ENCODE measurements at regions not wholly inside any gene's neighbourhood (a gene's known extent, or its start where the extent isn't known, plus 50 kb on each side); places are given as distances from the start of the nearest gene placed in this dataset.
"Not testable (repeated sequence)": the region's sequence is repeated elsewhere in the genome, so short reads cannot be mapped to it uniquely, and the experiment has no call there.

- DNase-seq (ENCODE audit: low read depth in 2 of 2), result no peak
Observed at GRCh38 chr1:47491341-47491753, 53.5 kb downstream of the FOXD2 start.

GRCh38 chr1:47495176-47495713 lies 57.4 kb downstream of the FOXD2 start:
- no peak for DNase-seq (ENCODE audit: low read depth in 2 of 2)

GRCh38 chr1:47498551-47498950 lies 60.7 kb downstream of the FOXD2 start:
- no peak for DNase-seq (ENCODE audit: low read depth in 2 of 2)

GRCh38 chr1:47501069-47501468 lies 63.2 kb downstream of the FOXD2 start:
- DNase-seq (ENCODE audit: low read depth in 2 of 2), result no peak

GRCh38 chr1:47502746-47503370 lies 65.0 kb downstream of the FOXD2 start:
- no peak for DNase-seq (ENCODE audit: low read depth in 2 of 2)

- not testable (repeated sequence) for DNase-seq (ENCODE audit: low read depth in 2 of 2)
Observed at GRCh38 chr1:47504840-47505239, 67.0 kb downstream of the FOXD2 start.

GRCh38 chr1:47505267-47505666 lies 67.4 kb downstream of the FOXD2 start:
- DNase-seq (ENCODE audit: low read depth in 2 of 2), result no peak

- DNase-seq (ENCODE audit: low read depth in 2 of 2), result no peak
Observed at GRCh38 chr1:47506053-47506452, 68.2 kb downstream of the FOXD2 start.

- DNase-seq (ENCODE audit: low read depth in 2 of 2), result no peak
Observed at GRCh38 chr1:47507144-47507543, 69.3 kb downstream of the FOXD2 start.

GRCh38 chr1:47507881-47508701 lies 70.2 kb downstream of the FOXD2 start:
- no peak for DNase-seq (ENCODE audit: low read depth in 2 of 2)

GRCh38 chr1:47508702-47509431 lies 71.0 kb downstream of the FOXD2 start:
- DNase-seq (ENCODE audit: low read depth in 2 of 2), result no peak

GRCh38 chr1:47510282-47510811 lies 72.5 kb downstream of the FOXD2 start:
- DNase-seq (ENCODE audit: low read depth in 2 of 2), result no peak

GRCh38 chr1:47511825-47512224 lies 74.0 kb downstream of the FOXD2 start:
- DNase-seq (ENCODE audit: low read depth in 2 of 2), result no peak

- no peak for DNase-seq (ENCODE audit: low read depth in 2 of 2)
Observed at GRCh38 chr1:47513393-47513792, 75.5 kb downstream of the FOXD2 start.

- no peak for DNase-seq (ENCODE audit: low read depth in 2 of 2)
Observed at GRCh38 chr1:47514229-47514628, 76.4 kb downstream of the FOXD2 start.

- no peak for DNase-seq (ENCODE audit: low read depth in 2 of 2)
Observed at GRCh38 chr1:47515164-47515789, 77.4 kb downstream of the FOXD2 start.

- no peak for DNase-seq (ENCODE audit: low read depth in 2 of 2)
Observed at GRCh38 chr1:47517946-47518345, 80.1 kb downstream of the FOXD2 start.

- no peak for DNase-seq (ENCODE audit: low read depth in 2 of 2)
Observed at GRCh38 chr1:47519491-47519890, 81.6 kb downstream of the FOXD2 start.

GRCh38 chr1:47519971-47520370 lies 82.1 kb downstream of the FOXD2 start:
- DNase-seq (ENCODE audit: low read depth in 2 of 2), result no peak

- DNase-seq (ENCODE audit: low read depth in 2 of 2), result no peak
Observed at GRCh38 chr1:47521034-47521881, 83.4 kb downstream of the FOXD2 start.
